ENCODE measurements at regions not wholly inside any gene's neighbourhood (a gene's known extent, or its start where the extent isn't known, plus 50 kb on each side); places are given as distances from the start of the nearest gene placed in this dataset.

DNA sequence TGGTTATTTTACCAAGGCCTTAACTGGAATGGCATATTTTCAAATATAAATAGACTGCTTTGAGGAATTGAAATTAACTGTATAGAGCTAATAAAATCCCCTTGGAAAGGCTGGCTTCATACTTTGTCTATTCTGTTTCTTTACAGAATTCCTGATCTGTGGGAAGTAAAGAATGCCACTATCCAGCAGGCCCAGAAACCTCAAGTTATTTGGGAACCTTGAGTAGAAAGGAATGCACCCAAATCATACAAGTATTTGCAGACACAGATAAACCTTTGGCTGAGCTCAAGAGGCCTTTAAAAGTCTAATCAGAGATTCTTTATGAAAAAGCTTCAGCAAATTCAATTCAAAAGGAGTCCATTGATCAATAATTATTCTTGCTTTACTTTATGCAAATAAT lies 975.7 kb upstream of the PABPC4L start:
- no peak for TF ChIP-seq EZH2 (IDR thresholded peaks at IDR 0.05; ENCODE audit: low read depth)
- TF ChIP-seq, protein P1, sequence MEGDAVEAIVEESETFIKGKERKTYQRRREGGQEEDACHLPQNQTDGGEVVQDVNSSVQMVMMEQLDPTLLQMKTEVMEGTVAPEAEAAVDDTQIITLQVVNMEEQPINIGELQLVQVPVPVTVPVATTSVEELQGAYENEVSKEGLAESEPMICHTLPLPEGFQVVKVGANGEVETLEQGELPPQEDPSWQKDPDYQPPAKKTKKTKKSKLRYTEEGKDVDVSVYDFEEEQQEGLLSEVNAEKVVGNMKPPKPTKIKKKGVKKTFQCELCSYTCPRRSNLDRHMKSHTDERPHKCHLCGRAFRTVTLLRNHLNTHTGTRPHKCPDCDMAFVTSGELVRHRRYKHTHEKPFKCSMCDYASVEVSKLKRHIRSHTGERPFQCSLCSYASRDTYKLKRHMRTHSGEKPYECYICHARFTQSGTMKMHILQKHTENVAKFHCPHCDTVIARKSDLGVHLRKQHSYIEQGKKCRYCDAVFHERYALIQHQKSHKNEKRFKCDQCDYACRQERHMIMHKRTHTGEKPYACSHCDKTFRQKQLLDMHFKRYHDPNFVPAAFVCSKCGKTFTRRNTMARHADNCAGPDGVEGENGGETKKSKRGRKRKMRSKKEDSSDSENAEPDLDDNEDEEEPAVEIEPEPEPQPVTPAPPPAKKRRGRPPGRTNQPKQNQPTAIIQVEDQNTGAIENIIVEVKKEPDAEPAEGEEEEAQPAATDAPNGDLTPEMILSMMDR (conservative IDR thresholded peaks at IDR 0.05): no peak
